ENCODE measurements at regions not wholly inside any gene's neighbourhood (a gene's known extent, or its start where the extent isn't known, plus 50 kb on each side); places are given as distances from the start of the nearest gene placed in this dataset.

DNA sequence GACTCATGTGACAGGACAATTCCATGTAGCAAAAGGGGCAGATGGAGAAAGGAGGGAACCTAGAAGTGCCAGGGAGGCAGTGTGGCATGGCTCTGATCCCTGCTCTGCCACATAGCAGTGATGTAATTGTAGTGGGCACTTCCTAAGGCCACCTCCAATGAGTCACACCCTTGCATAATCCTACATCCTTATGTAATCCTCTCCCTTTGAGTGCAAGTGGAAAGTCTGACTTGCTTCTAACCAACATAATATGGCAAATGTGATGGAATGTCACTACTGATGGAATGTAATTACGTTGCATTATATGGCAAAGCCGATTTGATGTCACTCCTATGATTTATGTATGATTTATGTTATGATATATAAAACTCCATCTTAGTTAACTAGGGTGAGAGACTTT is 72.9 kb upstream of the ATP2C1 start:
- ATAC-seq = no peak
- ChIA-PET CTCF (no interaction called here), SMC1A (ENCODE audit: uncharacterized antibody, unreplicated experiment) (interaction anchor here (0.7 kb wide), 1 partner anchor 8 kb away, joined by 3 read pairs; no protein-coding TSS in a partner anchor), RAD21 (ENCODE audit: unreplicated experiment) (no interaction called here), POLR2A (no interaction called here)
- H3K4me1 ChIP-seq (ENCODE audit: control insufficient read depth, insufficient read depth, low read length) = no peaks in the 10 kb centered on the region
- no peaks in the 10 kb centered on the region for H3K79me2 ChIP-seq (ENCODE audit: control insufficient read depth, insufficient read depth, low read length)
- H4K20me1 ChIP-seq (ENCODE audit: control insufficient read depth, insufficient read depth) = no peaks in the 10 kb centered on the region
- H3K36me3 ChIP-seq (ENCODE audit: control insufficient read depth in 2 of 2, insufficient read depth in 2 of 2, low read length in 1 of 2) = no peaks in the 10 kb centered on the region
- H3K9ac ChIP-seq (ENCODE audit: control insufficient read depth, insufficient read depth, low read length) = no peak overlapping the region
- no peak overlapping the region for H2AFZ ChIP-seq (ENCODE audit: control insufficient read depth, low read depth, low read length)
- in situ Hi-C loops (cut with MboI) (no loop called here), intact Hi-C loops (cut with micrococcal nuclease; ENCODE audit: unreplicated experiment) (loop anchor here (5.0 kb wide), 1 partner anchor 34 kb away; no protein-coding TSS in a partner anchor)
- FAIRE-seq = no peak
- H3K27ac ChIP-seq (ENCODE audit: control insufficient read depth, insufficient read depth) = no peak overlapping the region
- 2% methylated on average over 2 of the region's 2 CpGs for WGBS (ENCODE audit: insufficient coverage, insufficient replicate concordance, low lambda C conversion rate, missing lambda C conversion rate)
- H3K4me3 ChIP-seq = no peak overlapping the region
- no peaks in the 10 kb centered on the region for H3K9me3 ChIP-seq (replicated peaks; ENCODE audit: control insufficient read depth, insufficient read depth, low read length)
- no peak for DNase-seq (ENCODE audit: low read depth, low spot score)
- BruUV-seq (replicated peaks) = no TSS peak
- no peaks in the 10 kb centered on the region; a peak in 1 of 4 replicates for H3K27me3 ChIP-seq (replicated peaks in 1 of 2; ENCODE audit: control insufficient read depth in 2 of 2, insufficient read depth in 2 of 2, low read length in 1 of 2)
- no peak overlapping the region for H3K4me2 ChIP-seq (ENCODE audit: control insufficient read depth, insufficient read depth)
- TF ChIP-seq RAD21 (IDR thresholded peaks at IDR 0.05; ENCODE audit: insufficient read depth, low read depth, low read length) = no peak
- TF ChIP-seq CBX3 (IDR thresholded peaks at IDR 0.05; ENCODE audit: borderline replicate concordance, low read depth) = no peak
- TF ChIP-seq YY1 (IDR thresholded peaks at IDR 0.05; ENCODE audit: low read depth, low read length) = no peak
- TF ChIP-seq POLR2A (IDR thresholded peaks at IDR 0.05; ENCODE audit: low read depth, low read length) = no peak
- no peak for TF ChIP-seq LARP7 (IDR thresholded peaks at IDR 0.05)
- TF ChIP-seq, protein P1, sequence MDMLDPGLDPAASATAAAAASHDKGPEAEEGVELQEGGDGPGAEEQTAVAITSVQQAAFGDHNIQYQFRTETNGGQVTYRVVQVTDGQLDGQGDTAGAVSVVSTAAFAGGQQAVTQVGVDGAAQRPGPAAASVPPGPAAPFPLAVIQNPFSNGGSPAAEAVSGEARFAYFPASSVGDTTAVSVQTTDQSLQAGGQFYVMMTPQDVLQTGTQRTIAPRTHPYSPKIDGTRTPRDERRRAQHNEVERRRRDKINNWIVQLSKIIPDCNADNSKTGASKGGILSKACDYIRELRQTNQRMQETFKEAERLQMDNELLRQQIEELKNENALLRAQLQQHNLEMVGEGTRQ (IDR thresholded peaks at IDR 0.05; ENCODE audit: borderline replicate concordance, low read depth, low read length) = no peak
- TF ChIP-seq SIN3A (IDR thresholded peaks at IDR 0.05; ENCODE audit: low read depth, low read length) = no peak
- TF ChIP-seq CHD2 (IDR thresholded peaks at IDR 0.05; ENCODE audit: borderline replicate concordance, low read depth, low read length) = no peak
- no peak for TF ChIP-seq CREM (IDR thresholded peaks at IDR 0.05; ENCODE audit: low read depth)
- TF ChIP-seq JUND (IDR thresholded peaks at IDR 0.05; ENCODE audit: low read depth, low read length) = no peak
- TF ChIP-seq ZNF217 (IDR thresholded peaks at IDR 0.05) = no peak
- TF ChIP-seq, protein P2, sequence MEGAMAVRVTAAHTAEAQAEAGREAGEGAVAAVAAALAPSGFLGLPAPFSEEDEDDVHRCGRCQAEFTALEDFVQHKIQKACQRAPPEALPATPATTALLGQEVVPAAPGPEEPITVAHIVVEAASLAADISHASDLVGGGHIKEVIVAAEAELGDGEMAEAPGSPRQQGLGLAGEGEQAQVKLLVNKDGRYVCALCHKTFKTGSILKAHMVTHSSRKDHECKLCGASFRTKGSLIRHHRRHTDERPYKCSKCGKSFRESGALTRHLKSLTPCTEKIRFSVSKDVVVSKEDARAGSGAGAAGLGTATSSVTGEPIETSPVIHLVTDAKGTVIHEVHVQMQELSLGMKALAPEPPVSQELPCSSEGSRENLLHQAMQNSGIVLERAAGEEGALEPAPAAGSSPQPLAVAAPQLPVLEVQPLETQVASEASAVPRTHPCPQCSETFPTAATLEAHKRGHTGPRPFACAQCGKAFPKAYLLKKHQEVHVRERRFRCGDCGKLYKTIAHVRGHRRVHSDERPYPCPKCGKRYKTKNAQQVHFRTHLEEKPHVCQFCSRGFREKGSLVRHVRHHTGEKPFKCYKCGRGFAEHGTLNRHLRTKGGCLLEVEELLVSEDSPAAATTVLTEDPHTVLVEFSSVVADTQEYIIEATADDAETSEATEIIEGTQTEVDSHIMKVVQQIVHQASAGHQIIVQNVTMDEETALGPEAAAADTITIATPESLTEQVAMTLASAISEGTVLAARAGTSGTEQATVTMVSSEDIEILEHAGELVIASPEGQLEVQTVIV (IDR thresholded peaks at IDR 0.05; ENCODE audit: borderline replicate concordance, partially characterized antibody) = no peak
- no peak for TF ChIP-seq EGR1 (IDR thresholded peaks at IDR 0.05; ENCODE audit: borderline replicate concordance in 1 of 2, low read depth in 2 of 2, low read length in 2 of 2)
- TF ChIP-seq PAX8 (IDR thresholded peaks at IDR 0.05) = no peak
- TF ChIP-seq POU2F2 (IDR thresholded peaks at IDR 0.05; ENCODE audit: borderline replicate concordance, low read depth, low read length) = no peak
- no peak for TF ChIP-seq RAD51 (IDR thresholded peaks at IDR 0.05)
- no peak for TF ChIP-seq NR2C1 (IDR thresholded peaks at IDR 0.05)
- TF ChIP-seq HDAC2 (IDR thresholded peaks at IDR 0.05) = no peak
- TF ChIP-seq, protein P3, sequence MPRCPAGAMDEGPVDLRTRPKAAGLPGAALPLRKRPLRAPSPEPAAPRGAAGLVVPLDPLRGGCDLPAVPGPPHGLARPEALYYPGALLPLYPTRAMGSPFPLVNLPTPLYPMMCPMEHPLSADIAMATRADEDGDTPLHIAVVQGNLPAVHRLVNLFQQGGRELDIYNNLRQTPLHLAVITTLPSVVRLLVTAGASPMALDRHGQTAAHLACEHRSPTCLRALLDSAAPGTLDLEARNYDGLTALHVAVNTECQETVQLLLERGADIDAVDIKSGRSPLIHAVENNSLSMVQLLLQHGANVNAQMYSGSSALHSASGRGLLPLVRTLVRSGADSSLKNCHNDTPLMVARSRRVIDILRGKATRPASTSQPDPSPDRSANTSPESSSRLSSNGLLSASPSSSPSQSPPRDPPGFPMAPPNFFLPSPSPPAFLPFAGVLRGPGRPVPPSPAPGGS (IDR thresholded peaks at IDR 0.05; ENCODE audit: borderline replicate concordance, insufficient read depth, low read depth, low read length, poor library complexity, severe bottlenecking) = no peak

Measured in GM12878 (cell line).